HepG2 (cell line): ENCODE measurements at regions not wholly inside any gene's neighbourhood (a gene's known extent, or its start where the extent isn't known, plus 50 kb on each side); places are given as distances from the start of the nearest gene placed in this dataset.

Source experiments
- ATAC-seq: fragments of 200-7000 bp; cut with Tn5 transposase; 3 replicates; pipeline ENCODE4 v1.9.1; 2020; ENCODE audit warnings: mild to moderate bottlenecking, moderate library complexity
- BruUV-seq: library from RNA; stranded (reverse); fragments of 400-500 nt; replicated peaks from 2 replicates; lab custom pipeline; 2021; lab: Mats Ljungman, UMichigan
- CTCF ChIA-PET: fragments of 300-600 bp; formaldehyde crosslinking; extraction: SDS; loops from one replicate; lab custom pipeline; 2021; ENCODE audit warnings: low total read pairs, inconsistent platforms, low intra/inter-chr PET ratio; lab: Yijun Ruan, JAX
- POLR2A ChIA-PET: fragments of 350-600 bp; sonication (Branson Sonifier 250); formaldehyde crosslinking; loops from one replicate; lab custom pipeline; 2020; ENCODE audit warnings: antibody characterized with exemption, inconsistent platforms; lab: Yijun Ruan, JAX
- DNase-seq: peaks from one replicate; pipeline ENCODE4 v3.0.0-alpha.2; 2015; ENCODE audit warnings: low spot score
- FAIRE-seq: peaks from 3 replicates; lab custom pipeline; 2011; peaks lifted over from hg19 to GRCh38; lab: Jason Lieb, UNC
- H2AFZ ChIP-seq: one replicate; pipeline ENCODE4 v1.6.1; 2011; ENCODE audit warnings: low read length, inconsistent platforms
- H3K27ac ChIP-seq: fragments of 300-600 bp; 3 replicates; pipeline ENCODE4 v1.8.0; 2011; ENCODE audit warnings: mixed run types, mild to moderate bottlenecking, mixed read lengths, low read length, inconsistent platforms; ENCODE audit not compliant: insufficient read depth; ENCODE audit errors: extremely low read length
- H3K27me3 ChIP-seq, 2 experiments: fragments of 200-600 bp in 1 of 2; 2 replicates in 1 of 2; 3 replicates in 1 of 2; pipeline versions ENCODE4 v1.6.0 to v1.8.0; 2011; ENCODE audit warnings: low read length in 2 of 2, mild to moderate bottlenecking in 2 of 2, moderate library complexity in 2 of 2, inconsistent platforms in 1 of 2; ENCODE audit not compliant: insufficient read depth in 2 of 2, control insufficient read depth in 1 of 2
- H3K36me3 ChIP-seq, 2 experiments: fragments of 200-600 bp in 1 of 2; replicated peaks in 1 of 2; 2 replicates in 1 of 2; 3 replicates in 1 of 2; pipeline versions ENCODE4 v1.5.1 to v1.8.0; 2011; ENCODE audit warnings: low read length in 2 of 2, inconsistent platforms in 1 of 2; ENCODE audit not compliant: insufficient read depth in 2 of 2, control insufficient read depth in 1 of 2
- H3K4me1 ChIP-seq: 2 replicates; pipeline ENCODE4 v1.5.1; 2012; ENCODE audit warnings: low read length, inconsistent platforms; ENCODE audit not compliant: insufficient read depth
- H3K4me2 ChIP-seq: 2 replicates; pipeline ENCODE4 v1.6.0; 2011; ENCODE audit warnings: low read depth, low read length, inconsistent platforms
- H3K4me3 ChIP-seq, 3 experiments: fragments of 200-600 bp in 1 of 3; sonication (generic), shearing (Covaris generic) in 1 of 3; replicated peaks in 1 of 3; 2 replicates each; pipeline ENCODE4 v1.5.1; 2011 to 2016; ENCODE audit warnings: low read length in 3 of 3, inconsistent platforms in 2 of 3, low read depth in 2 of 3, mild to moderate bottlenecking in 2 of 3, control low read depth in 1 of 3, mixed read lengths in 1 of 3; ENCODE audit not compliant: insufficient read depth in 1 of 3
- H3K79me2 ChIP-seq: one replicate; pipeline ENCODE4 v1.6.1; 2011; ENCODE audit warnings: low read length, inconsistent platforms; ENCODE audit not compliant: insufficient read depth
- H3K9ac ChIP-seq: 2 replicates; pipeline ENCODE4 v1.6.0; 2011; ENCODE audit warnings: mild to moderate bottlenecking, low read depth, low read length, inconsistent platforms; ENCODE audit not compliant: insufficient read depth
- H3K9me3 ChIP-seq: 2 replicates; pipeline ENCODE4 v1.5.1; 2012; ENCODE audit warnings: mild to moderate bottlenecking, low read length
- H4K20me1 ChIP-seq: 2 replicates; pipeline ENCODE4 v1.6.0; 2011; ENCODE audit warnings: inconsistent platforms, mild to moderate bottlenecking, low read length, moderate library complexity; ENCODE audit not compliant: insufficient read depth
- ASH2L ChIP-seq: fragments of 300-600, 200-600 bp; sonication (generic); IDR thresholded peaks from 2 replicates; pipeline ENCODE4 v1.7.0; 2017; ENCODE audit warnings: low read depth, mild to moderate bottlenecking, moderate library complexity, mixed read lengths, low read length; ENCODE audit not compliant: insufficient read length
- CEBPB ChIP-seq: IDR thresholded peaks from 2 replicates; pipeline ENCODE4 v1.6.1; 2011; ENCODE audit warnings: low read depth, low read length, improper control_type of control experiment, borderline replicate concordance
- CREBL2 ChIP-seq: sonication (generic); formaldehyde crosslinking; IDR thresholded peaks from 2 replicates; pipeline ENCODE4 v1.8.1; 2023; ENCODE audit warnings: missing genetic modification reagents, mild to moderate bottlenecking, borderline replicate concordance
- DZIP1 ChIP-seq: sonication (generic); formaldehyde crosslinking; IDR thresholded peaks from 2 replicates; pipeline ENCODE4 v1.5.0; 2020; ENCODE audit warnings: mild to moderate bottlenecking, missing genetic modification reagents
- FOSL2 ChIP-seq: sonication (generic); formaldehyde crosslinking; IDR thresholded peaks from 2 replicates; pipeline ENCODE4 v1.4.0; 2020; ENCODE audit warnings: missing genetic modification reagents
- GATAD2A ChIP-seq: IDR thresholded peaks from 2 replicates; pipeline ENCODE4 v1.6.1; 2016
- KDM6A ChIP-seq: IDR thresholded peaks from 2 replicates; pipeline ENCODE4 v1.6.1; 2016; ENCODE audit warnings: low read depth
- MED1 ChIP-seq: sonication (generic); formaldehyde crosslinking; IDR thresholded peaks from 2 replicates; pipeline ENCODE4 v1.4.0; 2020; ENCODE audit warnings: missing genetic modification reagents
- PAXIP1 ChIP-seq: sonication (generic); formaldehyde crosslinking; conservative IDR thresholded peaks from 2 replicates; pipeline ENCODE4 v1.4.0; 2020; ENCODE audit warnings: mild to moderate bottlenecking, missing genetic modification reagents, moderate library complexity
- POGZ ChIP-seq: sonication (generic); formaldehyde crosslinking; IDR thresholded peaks from 2 replicates; pipeline ENCODE4 v1.4.0; 2020; ENCODE audit warnings: mild to moderate bottlenecking, missing genetic modification reagents
- PPARG ChIP-seq: conservative IDR thresholded peaks from 2 replicates; pipeline ENCODE4 v1.6.1; 2016; ENCODE audit warnings: missing biosample characterization, missing genetic modification reagents
- RXRB ChIP-seq: IDR thresholded peaks from 2 replicates; pipeline ENCODE4 v1.6.1; 2016; ENCODE audit warnings: borderline replicate concordance, missing genetic modification reagents, missing compliant biosample characterization
- SOX13 ChIP-seq, 3 experiments: fragments of 450-650 bp in 1 of 3; sonication (generic) in 1 of 3; formaldehyde crosslinking in 1 of 3; IDR thresholded peaks in 2 of 3; conservative IDR thresholded peaks in 1 of 3; 2 replicates each; pipeline versions ENCODE4 v1.5.0 to v1.6.1; 2016 to 2020; ENCODE audit warnings: antibody characterized with exemption in 1 of 3, mild to moderate bottlenecking in 1 of 3, missing compliant biosample characterization in 1 of 3, missing genetic modification reagents in 1 of 3, moderate library complexity in 1 of 3
- SOX5 ChIP-seq: IDR thresholded peaks from 2 replicates; pipeline ENCODE4 v1.6.1; 2016; ENCODE audit warnings: borderline replicate concordance
- TBX3 ChIP-seq: fragments of 450-650 bp; IDR thresholded peaks from 2 replicates; pipeline ENCODE4 v1.6.1; 2017; ENCODE audit warnings: antibody characterized with exemption, mild to moderate bottlenecking, inconsistent platforms, borderline replicate concordance
- WGBS: methylation state at CpG from one replicate; pipeline ENCODE4 v1.1.6; 2017; ENCODE audit warnings: low lambda C conversion rate; 5-methylcytosine and 5-hydroxymethylcytosine counted together
- in situ Hi-C: cut with HindIII; loops from 2 replicates; pipeline ENCODE4 v1.10.0; 2017; ENCODE audit warnings: low pct_unique_long_range_greater_than_20kb; ENCODE audit not compliant: extremely low pct_ligation_motif_present
- intact Hi-C: fragments of 100-400 bp; cut with micrococcal nuclease; formaldehyde crosslinking; loops from one replicate; pipeline ENCODE4 v1.10.0; 2022; ENCODE audit not compliant: unreplicated experiment
- TF ChIP-seq, protein P1 (sequence below): IDR thresholded peaks from 2 replicates; pipeline ENCODE4 v1.6.1; 2016

- Histone ChIP-seq H3K27ac (peak overlapping the region; percentile 85), H3K4me3 (peak overlapping the region in 1 of 3 experiments; percentile 42; a peak in 1 of 6 replicates), H3K27me3 (no peaks in the 10 kb centered on the region), H2AFZ (no peak overlapping the region), H3K9ac (peak overlapping the region; percentile 55), H4K20me1 (no peaks in the 10 kb centered on the region), H3K9me3 (no peaks in the 10 kb centered on the region), H3K36me3 (no peaks in the 10 kb centered on the region), H3K79me2 (no peaks in the 10 kb centered on the region), H3K4me2 (peak overlapping the region; percentile 61), H3K4me1 (peaks cover 57% of the 10 kb centered on the region)
- DNase-seq (peak; percentile 86), FAIRE-seq (peak; percentile 56), ATAC-seq (peak; percentile 86)
- ChIA-PET POLR2A (interaction anchor here (1.4 to 2.6 kb wide), 3 partner anchors 181 to 274 kb away, joined by 7 to 11 read pairs (median 9); partner anchors contain the start of gene IGFBP1), CTCF (no interaction called here)
- no TSS peak for BruUV-seq
- intact Hi-C loops (loop anchor here (10.0 kb wide), 1 partner anchor 1019 kb away; no protein-coding TSS in a partner anchor), in situ Hi-C loops (no loop called here)
- 60% methylated on average over 4 of the region's 4 CpGs for WGBS
- TF ChIP-seq FOSL2 = peak; percentile 47
- TF ChIP-seq PPARG (CRISPR knock-in tag) = peak; percentile 45; the same call in 1 of the 2 replicates
- peak; percentile 31; the same call in 1 of the 2 replicates for TF ChIP-seq KDM6A (CRISPR knock-in tag)
- TF ChIP-seq SOX5 (CRISPR knock-in tag) = peak; percentile 42; the same call in 1 of the 2 replicates
- TF ChIP-seq CEBPB = peak; percentile 22; the same call in 1 of the 2 replicates
- 0 out of 2 replicates have a peak, but pooled peaks have one; percentile 24 for TF ChIP-seq RXRB
- peak; percentile 40; the same call in 1 of the 2 replicates for TF ChIP-seq MED1
- no peak for TF ChIP-seq CREBL2
- TF ChIP-seq, protein P1, sequence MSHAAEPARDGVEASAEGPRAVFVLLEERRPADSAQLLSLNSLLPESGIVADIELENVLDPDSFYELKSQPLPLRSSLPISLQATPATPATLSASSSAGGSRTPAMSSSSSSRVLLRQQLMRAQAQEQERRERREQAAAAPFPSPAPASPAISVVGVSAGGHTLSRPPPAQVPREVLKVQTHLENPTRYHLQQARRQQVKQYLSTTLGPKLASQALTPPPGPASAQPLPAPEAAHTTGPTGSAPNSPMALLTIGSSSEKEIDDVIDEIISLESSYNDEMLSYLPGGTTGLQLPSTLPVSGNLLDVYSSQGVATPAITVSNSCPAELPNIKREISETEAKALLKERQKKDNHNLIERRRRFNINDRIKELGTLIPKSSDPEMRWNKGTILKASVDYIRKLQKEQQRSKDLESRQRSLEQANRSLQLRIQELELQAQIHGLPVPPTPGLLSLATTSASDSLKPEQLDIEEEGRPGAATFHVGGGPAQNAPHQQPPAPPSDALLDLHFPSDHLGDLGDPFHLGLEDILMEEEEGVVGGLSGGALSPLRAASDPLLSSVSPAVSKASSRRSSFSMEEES (CRISPR knock-in tag) = peak; percentile 49; the same call in 1 of the 2 replicates
- TF ChIP-seq TBX3 = 0 out of 2 replicates have a peak, but pooled peaks have one; percentile 36
- TF ChIP-seq DZIP1 (CRISPR knock-in tag) = no peak
- TF ChIP-seq GATAD2A (CRISPR knock-in tag) = peak; percentile 65
- 0 out of 2 replicates have a peak, but pooled peaks have one; percentile 24 for TF ChIP-seq POGZ (CRISPR knock-in tag)
- TF ChIP-seq SOX13 (IDR thresholded peaks at IDR 0.05) = no peak
- peak in 1 of 2 experiments; percentile 16; a peak in 1 of 4 replicates for TF ChIP-seq SOX13 (CRISPR knock-in tag; conservative IDR thresholded peaks at IDR 0.05 in 1 of 2, IDR thresholded peaks at IDR 0.05 in 1 of 2)
- peak; percentile 90 for TF ChIP-seq ASH2L
- peak; percentile 52 for TF ChIP-seq PAXIP1 (CRISPR knock-in tag)
Measured at GRCh38 chr7:46155367-46155766, 234.3 kb upstream of the IGFBP3 start.
